SK-N-SH treated with all-trans-retinoic acid at 6 μM for 48 hours (cell line): ENCODE measurements at regions not wholly inside any gene's neighbourhood (a gene's known extent, or its start where the extent isn't known, plus 50 kb on each side); places are given as distances from the start of the nearest gene placed in this dataset.
A peak's percentile ranks its signal among the peaks of the same experiment; 100 is the strongest.

Experiments
- ATAC-seq: fragments of 200-7000 bp; cut with Tn5 transposase; 3 replicates; pipeline ENCODE4 v1.9.1; 2020; ENCODE audit warnings: mild to moderate bottlenecking, moderate library complexity
- ARNTL ChIP-seq: fragments of 450-650 bp; formaldehyde crosslinking; IDR thresholded peaks from 2 replicates; pipeline ENCODE4 v1.5.0; 2020; ENCODE audit warnings: low read depth, mild to moderate bottlenecking, moderate library complexity, borderline replicate concordance
- BACH2 ChIP-seq: fragments of 250-450 bp; sonication (Bioruptor Pico); IDR thresholded peaks from 2 replicates; pipeline ENCODE4 v1.9.0; 2021; ENCODE audit warnings: mild to moderate bottlenecking, borderline replicate concordance
- CREB5 ChIP-seq: fragments of 250-450 bp; sonication (Bioruptor Pico); IDR thresholded peaks from 2 replicates; pipeline ENCODE4 v1.5.1; 2020; ENCODE audit warnings: low read depth, mild to moderate bottlenecking, moderate library complexity
- CSDC2 ChIP-seq: fragments of 250-450 bp; sonication (Bioruptor Pico); IDR thresholded peaks from 2 replicates; pipeline ENCODE4 v1.5.0; 2020; ENCODE audit warnings: mild to moderate bottlenecking, moderate library complexity
- CSRNP3 ChIP-seq: fragments of 250-450 bp; sonication (Bioruptor Pico); IDR thresholded peaks from 2 replicates; pipeline ENCODE4 v1.5.1; 2021; ENCODE audit warnings: mild to moderate bottlenecking, moderate library complexity
- ESRRG ChIP-seq: fragments of 250-450 bp; sonication (Bioruptor Pico); IDR thresholded peaks from 2 replicates; pipeline ENCODE4 v1.6.1; 2021; ENCODE audit warnings: mild to moderate bottlenecking
- GLIS3 ChIP-seq: fragments of 250-450 bp; sonication (Bioruptor Pico); IDR thresholded peaks from 2 replicates; pipeline ENCODE4 v1.5.0; 2020; ENCODE audit warnings: mild to moderate bottlenecking, moderate library complexity
- ISL1 ChIP-seq: fragments of 250-450 bp; sonication (Bioruptor Pico); IDR thresholded peaks from 2 replicates; pipeline ENCODE4 v2.1.2; 2022; ENCODE audit warnings: mild to moderate bottlenecking, moderate library complexity
- PATZ1 ChIP-seq: fragments of 250-450 bp; sonication (Bioruptor Pico); IDR thresholded peaks from 2 replicates; pipeline ENCODE4 v1.8.0; 2020; ENCODE audit warnings: mild to moderate bottlenecking, moderate library complexity, borderline replicate concordance
- RARB ChIP-seq: fragments of 250-450 bp; sonication (Bioruptor Pico); IDR thresholded peaks from 2 replicates; pipeline ENCODE4 v1.8.0; 2021; ENCODE audit warnings: mild to moderate bottlenecking, moderate library complexity
- SNAI2 ChIP-seq: fragments of 250-450 bp; sonication (Bioruptor Pico); IDR thresholded peaks from 2 replicates; pipeline ENCODE4 v1.5.0; 2020; ENCODE audit warnings: mild to moderate bottlenecking, moderate library complexity
- TCF4 ChIP-seq: fragments of 250-450 bp; sonication (Bioruptor Pico); IDR thresholded peaks from 2 replicates; pipeline ENCODE4 v1.8.0; 2021; ENCODE audit warnings: mild to moderate bottlenecking, moderate library complexity, borderline replicate concordance
- TOX ChIP-seq: fragments of 250-450 bp; sonication (Bioruptor Pico); IDR thresholded peaks from 2 replicates; pipeline ENCODE4 v1.8.0; 2021; ENCODE audit warnings: mild to moderate bottlenecking, moderate library complexity, borderline replicate concordance
- TSHZ2 ChIP-seq: fragments of 250-450 bp; sonication (Bioruptor Pico); IDR thresholded peaks from 2 replicates; pipeline ENCODE4 v1.5.0; 2020; ENCODE audit warnings: mild to moderate bottlenecking, moderate library complexity
- ZC3H10 ChIP-seq: fragments of 250-450 bp; sonication (Bioruptor Pico); IDR thresholded peaks from 2 replicates; pipeline ENCODE4 v1.5.1; 2021; ENCODE audit warnings: mild to moderate bottlenecking, moderate library complexity
- ZFP3 ChIP-seq: fragments of 250-450 bp; sonication (Bioruptor Pico); IDR thresholded peaks from 2 replicates; pipeline ENCODE4 v1.5.0; 2020; ENCODE audit warnings: mild to moderate bottlenecking, moderate library complexity
- ZFP30 ChIP-seq: fragments of 450-650 bp; formaldehyde crosslinking; IDR thresholded peaks from 2 replicates; pipeline ENCODE4 v1.5.0; 2022; ENCODE audit warnings: mild to moderate bottlenecking, moderate library complexity
- ZNF565 ChIP-seq: fragments of 450-650 bp; formaldehyde crosslinking; conservative IDR thresholded peaks from 2 replicates; pipeline ENCODE4 v1.5.0; 2020; ENCODE audit warnings: low read depth, mild to moderate bottlenecking, moderate library complexity
- ZNF70 ChIP-seq: fragments of 450-650 bp; formaldehyde crosslinking; IDR thresholded peaks from 2 replicates; pipeline ENCODE4 v1.5.0; 2020; ENCODE audit warnings: mild to moderate bottlenecking, moderate library complexity
- ZNF8 ChIP-seq: fragments of 450-650 bp; formaldehyde crosslinking; IDR thresholded peaks from 2 replicates; pipeline ENCODE4 v1.5.0; 2020; ENCODE audit warnings: mild to moderate bottlenecking, moderate library complexity

DNA sequence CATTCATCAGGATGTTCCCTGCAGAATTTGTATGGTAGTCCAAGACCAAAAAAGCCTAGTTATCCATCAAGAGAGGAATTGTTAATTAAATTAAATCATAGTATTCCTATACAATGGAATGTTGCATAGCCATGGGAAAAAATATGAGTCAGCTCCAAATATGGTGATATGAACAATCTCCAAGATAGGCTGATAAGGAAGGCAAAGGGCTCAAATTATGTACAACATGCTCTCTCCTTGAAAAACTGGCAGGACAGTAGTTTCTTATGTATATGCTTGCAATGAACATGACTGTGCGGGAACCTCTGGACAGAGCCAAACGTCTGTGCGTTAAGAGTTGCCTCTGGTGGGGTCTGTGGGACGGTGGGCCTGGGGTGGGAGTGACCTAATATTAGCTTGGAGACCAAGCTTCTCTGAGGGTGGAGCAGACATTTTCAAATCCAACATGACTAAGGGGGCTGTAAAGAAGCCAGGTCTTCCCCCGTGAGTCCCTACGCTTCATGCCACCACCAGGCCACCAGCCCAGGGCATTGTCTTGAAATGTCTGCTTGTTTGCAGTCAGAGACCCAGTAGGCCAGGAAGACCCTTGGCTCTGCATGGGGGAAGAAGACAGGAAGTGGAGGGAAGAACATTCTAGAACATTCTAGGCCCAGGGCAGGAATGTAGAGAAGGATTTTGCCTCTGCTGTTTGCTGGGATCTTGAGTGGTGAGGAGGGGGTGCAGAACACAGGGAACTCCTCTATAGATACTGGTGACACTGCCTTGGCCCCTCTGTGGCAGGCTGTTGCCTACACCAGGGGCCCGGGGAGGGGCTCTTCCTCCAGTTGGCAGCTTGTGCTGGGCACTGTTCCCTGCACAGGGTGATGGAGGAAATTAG lies 244.0 kb upstream of the HS6ST1 start:
- ATAC-seq, result no peak
- TF ChIP-seq ISL1 (CRISPR knock-in tag) (peak; percentile 52; the same call in 1 of the 2 replicates), CSDC2 (CRISPR knock-in tag) (no peak), PATZ1 (no peak), CSRNP3 (no peak), ZNF8 (CRISPR knock-in tag) (no peak), ZFP3 (CRISPR knock-in tag) (0 out of 2 replicates have a peak, but pooled peaks have one; percentile 37)

DNA sequence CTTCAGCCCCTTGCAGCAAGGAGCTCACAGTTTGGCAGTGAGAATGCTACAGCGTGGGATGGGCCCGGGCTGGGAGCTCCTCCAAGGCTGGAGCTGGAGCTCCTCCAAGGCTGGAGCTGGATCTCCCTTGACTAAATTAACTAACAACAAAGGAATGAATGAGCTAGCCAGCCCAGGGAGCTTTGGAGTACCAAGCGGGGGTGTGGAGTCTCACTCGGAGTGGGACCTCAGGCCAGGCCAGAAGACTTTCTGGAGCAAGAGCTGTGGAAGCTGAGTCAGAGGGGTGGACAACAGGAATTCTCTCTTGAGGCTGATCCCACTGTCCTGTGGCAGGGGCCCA lies 244.7 kb upstream of the HS6ST1 start:
- ATAC-seq, result no peak

GRCh38 chr2:128564131-128564530 lies 245.5 kb upstream of the HS6ST1 start:
- no peak for TF ChIP-seq CSRNP3
- no peak for TF ChIP-seq ISL1 (CRISPR knock-in tag)
- TF ChIP-seq ZNF70 (CRISPR knock-in tag), result no peak
- TF ChIP-seq ESRRG (CRISPR knock-in tag), result no peak
- no peak for TF ChIP-seq CREB5
- TF ChIP-seq BACH2 (CRISPR knock-in tag), result no peak
- no peak for TF ChIP-seq RARB (CRISPR knock-in tag)
- TF ChIP-seq PATZ1, result no peak
- TF ChIP-seq ZC3H10 (CRISPR knock-in tag), result no peak
- no peak for TF ChIP-seq GLIS3 (CRISPR knock-in tag)
- no peak for TF ChIP-seq CSDC2 (CRISPR knock-in tag)
- no peak for TF ChIP-seq ARNTL (CRISPR knock-in tag)
- no peak for TF ChIP-seq ZFP30 (CRISPR knock-in tag)
- no peak for TF ChIP-seq TOX (CRISPR knock-in tag)
- no peak for TF ChIP-seq ZNF8 (CRISPR knock-in tag)
- no peak for TF ChIP-seq SNAI2 (CRISPR knock-in tag)
- no peak for ATAC-seq

More for the DNA sequence above, 244.7 kb upstream of the HS6ST1 start:
- no peak for TF ChIP-seq TCF4
- no peak for TF ChIP-seq CSDC2 (CRISPR knock-in tag)
- TF ChIP-seq ZC3H10 (CRISPR knock-in tag), result no peak

GRCh38 chr2:128564551-128564950 lies 245.9 kb upstream of the HS6ST1 start:
- ATAC-seq, result no peak
- TF ChIP-seq ZFP3 (CRISPR knock-in tag) (no peak), CREB5 (no peak), ZFP30 (CRISPR knock-in tag) (no peak), ZNF565 (CRISPR knock-in tag) (no peak), CSRNP3 (no peak), TSHZ2 (CRISPR knock-in tag) (no peak)
